ENCODE measurements at regions not wholly inside any gene's neighbourhood (a gene's known extent, or its start where the extent isn't known, plus 50 kb on each side); places are given as distances from the start of the nearest gene placed in this dataset.
A peak's percentile ranks its signal among the peaks of the same experiment; 100 is the strongest.

GRCh38 chr3:127483902-127484591 is 106.5 kb downstream of the TPRA1 start:
- no peak for DNase-seq (ENCODE audit: low read depth in 2 of 2)

GRCh38 chr3:127483005-127483641 is 107.4 kb downstream of the TPRA1 start:
- DNase-seq (ENCODE audit: low read depth in 2 of 2): no peak

- DNase-seq (ENCODE audit: low read depth in 2 of 2): no peak
These were observed 108.1 kb downstream of the TPRA1 start for GRCh38 chr3:127482216-127483004.

GRCh38 chr3:127480196-127480954 is 110.2 kb downstream of the TPRA1 start:
- no peak for DNase-seq (ENCODE audit: low read depth in 2 of 2)

- no peak for DNase-seq (ENCODE audit: low read depth in 2 of 2)
These were observed 111.1 kb downstream of the TPRA1 start for GRCh38 chr3:127479449-127479848.

GRCh38 chr3:127478922-127479321 is 111.6 kb downstream of the TPRA1 start:
- DNase-seq (ENCODE audit: low read depth in 2 of 2): no peak

- DNase-seq (ENCODE audit: low read depth in 2 of 2): no peak
These were observed 113.1 kb downstream of the TPRA1 start for GRCh38 chr3:127477396-127477795.

GRCh38 chr3:127476936-127477335 is 113.6 kb downstream of the TPRA1 start:
- DNase-seq (ENCODE audit: low read depth in 2 of 2): no peak

- no peak for DNase-seq (ENCODE audit: low read depth in 2 of 2)
These were observed 114.4 kb downstream of the TPRA1 start for GRCh38 chr3:127475975-127476705.

- DNase-seq (ENCODE audit: low read depth in 2 of 2): no peak
These were observed 115.1 kb downstream of the TPRA1 start for GRCh38 chr3:127475391-127475790.

- DNase-seq (ENCODE audit: low read depth in 2 of 2): peak in 1 of 2 donors; percentile 15
These were observed 117.1 kb downstream of the TPRA1 start for GRCh38 chr3:127473244-127474024.

- DNase-seq (ENCODE audit: low read depth in 2 of 2): no peak
These were observed 118.0 kb downstream of the TPRA1 start for GRCh38 chr3:127472506-127472905.

- DNase-seq (ENCODE audit: low read depth in 2 of 2): no peak
These were observed 119.4 kb downstream of the TPRA1 start for GRCh38 chr3:127471142-127471541.

GRCh38 chr3:127469760-127470159 is 120.8 kb downstream of the TPRA1 start:
- DNase-seq (ENCODE audit: low read depth in 2 of 2): no peak

GRCh38 chr3:127467391-127467790 is 123.1 kb downstream of the TPRA1 start:
- no peak for DNase-seq (ENCODE audit: low read depth in 2 of 2)

GRCh38 chr3:127464642-127465041 is 125.9 kb downstream of the TPRA1 start:
- no peak for DNase-seq (ENCODE audit: low read depth in 2 of 2)

GRCh38 chr3:127462111-127462655 is 128.3 kb downstream of the TPRA1 start:
- DNase-seq (ENCODE audit: low read depth in 2 of 2): no peak

- no peak for DNase-seq (ENCODE audit: low read depth in 2 of 2)
These were observed 129.1 kb downstream of the TPRA1 start for GRCh38 chr3:127461286-127461910.

GRCh38 chr3:127459891-127460290 is 130.6 kb downstream of the TPRA1 start:
- no peak for DNase-seq (ENCODE audit: low read depth in 2 of 2)
